ENCODE measurements at regions not wholly inside any gene's neighbourhood (a gene's known extent, or its start where the extent isn't known, plus 50 kb on each side); places are given as distances from the start of the nearest gene placed in this dataset.

DNA sequence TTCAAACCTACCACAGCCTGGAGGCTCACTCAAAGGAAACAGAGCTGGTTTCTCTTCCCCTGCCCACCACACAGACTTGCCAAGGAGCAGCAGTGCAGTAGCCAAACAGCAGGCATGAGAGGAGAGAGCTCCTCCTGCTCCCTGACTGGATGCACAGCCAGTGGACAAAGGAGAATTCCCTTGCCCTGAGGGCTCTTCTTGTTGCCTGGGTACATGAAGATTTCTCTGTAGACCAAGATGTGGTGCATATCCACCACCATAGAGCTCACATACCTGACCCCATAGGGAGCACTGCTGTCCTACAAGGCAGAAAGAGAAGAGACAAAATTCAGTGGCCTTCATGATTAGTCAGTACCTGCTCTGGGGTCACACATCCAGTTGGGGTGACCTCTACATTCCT, 56.3 kb upstream of the SPATA31E1 start:
- TF ChIP-seq, protein P1, sequence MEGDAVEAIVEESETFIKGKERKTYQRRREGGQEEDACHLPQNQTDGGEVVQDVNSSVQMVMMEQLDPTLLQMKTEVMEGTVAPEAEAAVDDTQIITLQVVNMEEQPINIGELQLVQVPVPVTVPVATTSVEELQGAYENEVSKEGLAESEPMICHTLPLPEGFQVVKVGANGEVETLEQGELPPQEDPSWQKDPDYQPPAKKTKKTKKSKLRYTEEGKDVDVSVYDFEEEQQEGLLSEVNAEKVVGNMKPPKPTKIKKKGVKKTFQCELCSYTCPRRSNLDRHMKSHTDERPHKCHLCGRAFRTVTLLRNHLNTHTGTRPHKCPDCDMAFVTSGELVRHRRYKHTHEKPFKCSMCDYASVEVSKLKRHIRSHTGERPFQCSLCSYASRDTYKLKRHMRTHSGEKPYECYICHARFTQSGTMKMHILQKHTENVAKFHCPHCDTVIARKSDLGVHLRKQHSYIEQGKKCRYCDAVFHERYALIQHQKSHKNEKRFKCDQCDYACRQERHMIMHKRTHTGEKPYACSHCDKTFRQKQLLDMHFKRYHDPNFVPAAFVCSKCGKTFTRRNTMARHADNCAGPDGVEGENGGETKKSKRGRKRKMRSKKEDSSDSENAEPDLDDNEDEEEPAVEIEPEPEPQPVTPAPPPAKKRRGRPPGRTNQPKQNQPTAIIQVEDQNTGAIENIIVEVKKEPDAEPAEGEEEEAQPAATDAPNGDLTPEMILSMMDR (IDR thresholded peaks at IDR 0.05; ENCODE audit: extremely low read depth, insufficient read depth, missing control alignments), result no peak
- no peak for DNase-seq (ENCODE audit: low spot score)
- in situ Hi-C loops (cut with MboI; ENCODE audit: low pct_unique_long_range_greater_than_20kb, low sequenced_read_pairs, unreplicated experiment), result no loop called here

DNA sequence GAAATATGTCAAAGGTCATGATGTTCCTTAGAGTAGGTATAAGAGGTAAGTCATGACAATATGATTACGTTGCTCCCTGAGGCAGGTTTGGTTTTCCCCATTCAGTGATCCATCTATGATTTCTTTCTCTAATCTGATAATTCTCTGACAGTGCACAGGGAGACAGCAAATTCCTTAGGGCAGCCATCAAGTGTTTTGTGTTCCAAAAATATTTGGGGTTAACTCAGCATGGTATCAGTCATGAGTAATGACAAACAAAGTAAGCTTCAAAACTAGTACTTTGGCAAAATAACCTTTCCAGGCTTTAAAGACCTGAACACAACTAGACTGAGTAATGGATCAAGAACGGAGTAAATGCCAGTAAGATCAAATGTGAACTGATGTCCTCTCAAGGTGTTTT, 55.3 kb upstream of the SPATA31E1 start:
- TF ChIP-seq, protein P1 (IDR thresholded peaks at IDR 0.05; ENCODE audit: extremely low read depth, insufficient read depth, missing control alignments), result no peak
- no peak for DNase-seq (ENCODE audit: low spot score)
- in situ Hi-C loops (cut with MboI; ENCODE audit: low pct_unique_long_range_greater_than_20kb, low sequenced_read_pairs, unreplicated experiment), result no loop called here

DNA sequence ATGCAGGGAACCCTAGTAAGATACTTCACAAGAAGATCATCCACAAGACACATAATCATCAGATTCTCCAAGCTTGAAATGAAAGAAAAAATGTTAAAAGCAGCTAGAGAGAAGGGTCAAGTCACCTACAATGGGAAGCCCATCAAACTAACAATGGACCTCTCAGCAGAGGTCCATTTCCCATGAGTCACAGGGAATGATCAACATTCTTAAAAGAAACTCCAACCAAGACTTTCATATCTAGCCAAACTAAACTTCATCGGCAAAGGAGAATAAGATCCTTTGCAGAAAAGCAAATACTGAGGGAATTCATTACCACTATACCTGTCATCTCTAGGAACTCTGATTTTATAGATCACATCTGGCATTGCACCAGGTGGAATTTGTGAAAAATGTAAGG, 52.9 kb upstream of the SPATA31E1 start:
- in situ Hi-C loops (cut with MboI; ENCODE audit: low pct_unique_long_range_greater_than_20kb, low sequenced_read_pairs, unreplicated experiment), result no loop called here
- DNase-seq (ENCODE audit: low spot score), result no peak

DNA sequence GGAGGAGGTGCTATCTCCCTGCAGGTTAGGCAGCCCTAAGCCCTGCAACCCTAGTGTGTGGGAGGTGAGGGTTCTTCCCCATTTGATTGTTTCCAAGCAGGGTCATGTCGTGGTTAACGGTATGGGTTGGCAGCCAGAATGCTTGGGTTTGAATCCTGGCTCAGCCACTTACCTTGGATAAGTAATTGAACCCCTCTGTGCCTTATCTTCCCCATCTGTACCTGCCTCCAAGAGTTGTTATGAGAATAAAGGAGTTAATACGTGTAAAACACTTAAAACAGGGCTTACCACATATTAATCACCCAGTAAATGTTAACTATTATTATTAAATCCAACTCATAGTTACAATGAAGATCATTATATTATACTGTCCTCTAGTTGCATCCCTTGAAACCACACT, 52.2 kb upstream of the SPATA31E1 start:
- TF ChIP-seq, protein P1 (IDR thresholded peaks at IDR 0.05; ENCODE audit: extremely low read depth, insufficient read depth, missing control alignments), result no peak
- in situ Hi-C loops (cut with MboI; ENCODE audit: low pct_unique_long_range_greater_than_20kb, low sequenced_read_pairs, unreplicated experiment), result no loop called here
- no peak for DNase-seq (ENCODE audit: low spot score)

More for the DNA sequence above, 52.9 kb upstream of the SPATA31E1 start:
- TF ChIP-seq, protein P1 (IDR thresholded peaks at IDR 0.05; ENCODE audit: extremely low read depth, insufficient read depth, missing control alignments), result no peak

DNA sequence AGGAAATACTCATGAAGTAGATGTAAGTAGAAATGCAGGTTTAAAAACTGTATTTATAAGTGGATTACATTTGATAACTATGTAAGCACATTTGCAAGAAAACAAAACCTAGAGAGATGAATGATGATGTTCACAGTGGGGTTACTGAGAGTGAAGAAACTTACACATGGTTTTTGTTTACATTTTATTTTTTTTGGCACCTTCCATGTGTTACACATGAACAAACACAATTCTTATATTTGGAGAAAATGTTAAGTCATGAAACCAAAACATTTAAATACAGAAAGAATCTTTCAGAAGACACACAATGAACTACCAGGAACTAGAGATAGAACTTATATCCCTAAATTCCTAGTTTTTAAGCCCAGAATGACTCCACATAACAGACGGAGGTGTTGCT, 51.5 kb upstream of the SPATA31E1 start:
- in situ Hi-C loops (cut with MboI; ENCODE audit: low pct_unique_long_range_greater_than_20kb, low sequenced_read_pairs, unreplicated experiment), result no loop called here
- DNase-seq (ENCODE audit: low spot score), result no peak
- TF ChIP-seq, protein P1 (IDR thresholded peaks at IDR 0.05; ENCODE audit: extremely low read depth, insufficient read depth, missing control alignments), result no peak

Data from GM13977 (cell line).